Astrocyte (in vitro differentiated cells and primary cell): ENCODE measurements at regions not wholly inside any gene's neighbourhood (a gene's known extent, or its start where the extent isn't known, plus 50 kb on each side); places are given as distances from the start of the nearest gene placed in this dataset.

Experiments used
- DNase-seq: peaks from one replicate; pipeline ENCODE4 v3.0.0-alpha.2; 2010; ENCODE audit warnings: low read depth
- FAIRE-seq: peaks from 2 replicates; lab custom pipeline; 2011; peaks lifted over from hg19 to GRCh38; lab: Jason Lieb, UNC
- H2AFZ ChIP-seq: 2 replicates; pipeline ENCODE4 v1.6.0; 2012; ENCODE audit warnings: low read depth, low read length, inconsistent platforms
- H3K27ac ChIP-seq: 2 replicates; pipeline ENCODE4 v1.5.1; 2011; ENCODE audit warnings: low read depth, low read length, inconsistent platforms
- H3K27me3 ChIP-seq: 2 replicates; pipeline ENCODE4 v1.6.0; 2011; ENCODE audit warnings: low read length, inconsistent platforms; ENCODE audit not compliant: insufficient read depth
- H3K36me3 ChIP-seq: 2 replicates; pipeline ENCODE4 v1.5.1; 2011; ENCODE audit warnings: low read length, inconsistent platforms; ENCODE audit not compliant: insufficient read depth
- H3K4me1 ChIP-seq: 2 replicates; pipeline ENCODE4 v1.5.1; 2011; ENCODE audit warnings: low read length, inconsistent platforms; ENCODE audit not compliant: insufficient read depth
- H3K4me2 ChIP-seq: 2 replicates; pipeline ENCODE4 v1.6.0; 2012; ENCODE audit warnings: low read length, inconsistent platforms
- H3K4me3 ChIP-seq: 2 replicates; pipeline ENCODE4 v1.5.1; 2011; ENCODE audit warnings: low read depth, mild to moderate bottlenecking, low read length, inconsistent platforms; ENCODE audit not compliant: insufficient read depth
- H3K79me2 ChIP-seq: 2 replicates; pipeline ENCODE4 v1.6.0; 2012; ENCODE audit warnings: mild to moderate bottlenecking, low read length, inconsistent platforms; ENCODE audit not compliant: insufficient read depth
- H3K9ac ChIP-seq: 2 replicates; pipeline ENCODE4 v1.6.0; 2012; ENCODE audit warnings: mild to moderate bottlenecking, low read length, inconsistent platforms
- H3K9me3 ChIP-seq: 2 replicates; pipeline ENCODE4 v1.5.1; 2012; ENCODE audit warnings: low read depth, mild to moderate bottlenecking, low read length, inconsistent platforms; ENCODE audit not compliant: insufficient read depth
- H4K20me1 ChIP-seq: 2 replicates; pipeline ENCODE4 v1.6.0; 2012; ENCODE audit warnings: low read length, inconsistent platforms; ENCODE audit not compliant: insufficient read depth
- H3K27ac Mint-ChIP-seq: one replicate; pipeline ENCODE4 v1.8.0; 2021; ENCODE audit warnings: mild to moderate bottlenecking, mixed read lengths; ENCODE audit not compliant: unreplicated experiment
- H3K27me3 Mint-ChIP-seq: one replicate; pipeline ENCODE4 v1.8.0; 2021; ENCODE audit warnings: low read depth, mixed read lengths; ENCODE audit not compliant: unreplicated experiment
- H3K36me3 Mint-ChIP-seq: one replicate; pipeline ENCODE4 v1.8.0; 2021; ENCODE audit warnings: low read depth, mixed read lengths; ENCODE audit not compliant: unreplicated experiment
- H3K4me1 Mint-ChIP-seq: one replicate; pipeline ENCODE4 v1.8.0; 2021; ENCODE audit warnings: low read depth, mixed read lengths; ENCODE audit not compliant: unreplicated experiment
- H3K4me3 Mint-ChIP-seq: one replicate; pipeline ENCODE4 v1.8.0; 2021; ENCODE audit warnings: mild to moderate bottlenecking, moderate library complexity, mixed read lengths; ENCODE audit not compliant: unreplicated experiment
- H3K9me3 Mint-ChIP-seq: one replicate; pipeline ENCODE4 v1.8.0; 2021; ENCODE audit warnings: mild to moderate bottlenecking, mixed read lengths; ENCODE audit not compliant: unreplicated experiment
- CTCF ChIP-seq: IDR thresholded peaks from 2 replicates; pipeline ENCODE4 v1.5.1; 2011; ENCODE audit warnings: low read depth, mild to moderate bottlenecking, inconsistent platforms, low read length, moderate library complexity; ENCODE audit not compliant: insufficient read depth
- EZH2 ChIP-seq: IDR thresholded peaks from 2 replicates; pipeline ENCODE4 v1.6.1; 2012; ENCODE audit warnings: mild to moderate bottlenecking, low read length, inconsistent platforms; ENCODE audit not compliant: insufficient read depth

DNA sequence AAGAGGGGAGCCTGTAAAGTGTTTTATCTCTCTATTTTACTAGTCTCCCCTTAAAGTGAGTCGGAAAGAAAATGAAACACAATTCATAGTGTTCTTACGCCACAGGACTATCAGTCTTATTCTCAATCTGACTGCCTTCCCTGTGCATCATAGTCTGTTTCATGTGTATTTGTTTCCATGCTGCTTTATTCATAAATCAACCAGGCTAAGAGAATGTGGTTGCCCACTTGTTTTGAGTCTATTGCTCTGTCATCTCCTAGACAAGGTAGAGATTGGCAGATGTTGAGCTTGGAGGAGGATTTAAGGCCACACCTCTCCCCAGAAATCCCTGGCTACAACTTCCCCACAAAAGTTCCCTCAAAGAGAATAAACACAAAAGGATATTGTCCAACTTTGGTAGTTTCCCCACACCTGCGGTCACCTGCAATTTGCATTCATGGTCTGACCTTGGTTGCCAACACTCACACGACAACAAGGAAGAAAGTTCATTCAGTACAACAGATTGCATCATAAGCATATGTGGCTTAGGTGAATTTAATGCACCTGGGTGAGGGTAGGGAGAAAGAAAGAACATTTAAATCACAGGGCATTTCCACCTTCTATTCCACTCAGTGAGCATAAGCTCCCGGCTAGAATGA lies 167.1 kb upstream of the FBXL4 start:
- TF ChIP-seq EZH2 (no peak), CTCF (no peak)

GRCh38 chr6:99111590-99111989 lies 163.8 kb upstream of the FBXL4 start:
- no peaks in the 10 kb centered on the region for H3K36me3 Mint-ChIP-seq
- Histone ChIP-seq H3K9me3 (no peaks in the 10 kb centered on the region), H3K4me1 (no peaks in the 10 kb centered on the region), H3K27ac (no peak overlapping the region), H3K9ac (no peak overlapping the region), H3K36me3 (no peaks in the 10 kb centered on the region), H3K79me2 (no peaks in the 10 kb centered on the region), H3K4me3 (no peak overlapping the region), H3K27me3 (peaks cover 2% of the 10 kb centered on the region), H2AFZ (no peak overlapping the region), H3K4me2 (no peak overlapping the region), H4K20me1 (no peaks in the 10 kb centered on the region)
- DNase-seq (no peak), FAIRE-seq (no peak)
- TF ChIP-seq EZH2: no peak
- no peak for TF ChIP-seq CTCF
- no peaks in the 10 kb centered on the region for H3K4me1 Mint-ChIP-seq
- no peaks in the 10 kb centered on the region for H3K9me3 Mint-ChIP-seq
- H3K27ac Mint-ChIP-seq: no peak overlapping the region
- no peak overlapping the region for H3K4me3 Mint-ChIP-seq
- H3K27me3 Mint-ChIP-seq: peaks cover 2% of the 10 kb centered on the region

More for the DNA sequence above, 167.1 kb upstream of the FBXL4 start:
- Histone ChIP-seq H3K36me3 (no peaks in the 10 kb centered on the region), H3K27ac (no peak overlapping the region), H3K9me3 (no peaks in the 10 kb centered on the region), H3K4me2 (no peak overlapping the region), H2AFZ (no peak overlapping the region), H3K4me3 (no peak overlapping the region), H3K9ac (no peak overlapping the region), H3K4me1 (no peaks in the 10 kb centered on the region), H3K27me3 (peaks cover 4% of the 10 kb centered on the region), H3K79me2 (no peaks in the 10 kb centered on the region), H4K20me1 (no peaks in the 10 kb centered on the region)
- FAIRE-seq (no peak), DNase-seq (no peak)
- Mint-ChIP-seq H3K4me1 (no peaks in the 10 kb centered on the region), H3K36me3 (no peaks in the 10 kb centered on the region), H3K27ac (no peak overlapping the region), H3K27me3 (peaks cover 3% of the 10 kb centered on the region), H3K4me3 (no peak overlapping the region), H3K9me3 (no peaks in the 10 kb centered on the region)

DNA sequence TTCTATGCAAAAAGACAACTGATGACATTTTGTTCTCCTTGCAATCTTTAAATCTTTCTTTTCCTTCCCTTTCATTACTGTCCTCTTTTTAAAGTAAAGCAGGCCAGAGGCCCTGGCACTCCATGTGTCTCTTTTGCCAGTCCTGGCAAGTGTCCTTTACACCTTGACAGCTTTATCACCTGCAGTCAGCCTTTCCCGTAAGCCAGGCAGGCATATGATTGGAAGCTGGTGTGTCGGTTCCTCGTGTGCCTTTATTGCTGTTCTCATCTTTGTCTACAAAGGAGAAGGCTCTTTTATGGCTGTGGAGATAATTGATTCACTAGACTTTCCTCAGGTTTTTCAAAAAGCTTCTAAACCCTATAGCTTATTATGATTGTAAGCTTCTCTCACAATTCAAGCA lies 162.3 kb upstream of the FBXL4 start:
- Histone ChIP-seq H3K9ac (no peak overlapping the region), H3K4me3 (no peak overlapping the region), H2AFZ (no peak overlapping the region), H3K9me3 (no peaks in the 10 kb centered on the region), H3K79me2 (no peaks in the 10 kb centered on the region), H3K27ac (no peak overlapping the region), H3K27me3 (peaks cover 2% of the 10 kb centered on the region), H4K20me1 (no peaks in the 10 kb centered on the region), H3K4me2 (no peak overlapping the region), H3K36me3 (no peaks in the 10 kb centered on the region), H3K4me1 (no peaks in the 10 kb centered on the region)
- H3K4me1 Mint-ChIP-seq: no peaks in the 10 kb centered on the region
- no peaks in the 10 kb centered on the region for H3K9me3 Mint-ChIP-seq
- TF ChIP-seq CTCF: no peak
- TF ChIP-seq EZH2: no peak
- peaks cover 2% of the 10 kb centered on the region for H3K27me3 Mint-ChIP-seq
- FAIRE-seq: no peak
- DNase-seq: no peak
- H3K4me3 Mint-ChIP-seq: no peak overlapping the region
- H3K36me3 Mint-ChIP-seq: no peaks in the 10 kb centered on the region
- no peak overlapping the region for H3K27ac Mint-ChIP-seq
